DMS53 treated with DMSO at 0.1 percent for 48 hours (cell line): ENCODE measurements at regions not wholly inside any gene's neighbourhood (a gene's known extent, or its start where the extent isn't known, plus 50 kb on each side); places are given as distances from the start of the nearest gene placed in this dataset.

Experiments used
- DNase-seq: peaks from one replicate; lab custom pipeline; 2025; ENCODE audit not compliant: unreplicated experiment; lab: John Stamatoyannopoulos, UW

DNA sequence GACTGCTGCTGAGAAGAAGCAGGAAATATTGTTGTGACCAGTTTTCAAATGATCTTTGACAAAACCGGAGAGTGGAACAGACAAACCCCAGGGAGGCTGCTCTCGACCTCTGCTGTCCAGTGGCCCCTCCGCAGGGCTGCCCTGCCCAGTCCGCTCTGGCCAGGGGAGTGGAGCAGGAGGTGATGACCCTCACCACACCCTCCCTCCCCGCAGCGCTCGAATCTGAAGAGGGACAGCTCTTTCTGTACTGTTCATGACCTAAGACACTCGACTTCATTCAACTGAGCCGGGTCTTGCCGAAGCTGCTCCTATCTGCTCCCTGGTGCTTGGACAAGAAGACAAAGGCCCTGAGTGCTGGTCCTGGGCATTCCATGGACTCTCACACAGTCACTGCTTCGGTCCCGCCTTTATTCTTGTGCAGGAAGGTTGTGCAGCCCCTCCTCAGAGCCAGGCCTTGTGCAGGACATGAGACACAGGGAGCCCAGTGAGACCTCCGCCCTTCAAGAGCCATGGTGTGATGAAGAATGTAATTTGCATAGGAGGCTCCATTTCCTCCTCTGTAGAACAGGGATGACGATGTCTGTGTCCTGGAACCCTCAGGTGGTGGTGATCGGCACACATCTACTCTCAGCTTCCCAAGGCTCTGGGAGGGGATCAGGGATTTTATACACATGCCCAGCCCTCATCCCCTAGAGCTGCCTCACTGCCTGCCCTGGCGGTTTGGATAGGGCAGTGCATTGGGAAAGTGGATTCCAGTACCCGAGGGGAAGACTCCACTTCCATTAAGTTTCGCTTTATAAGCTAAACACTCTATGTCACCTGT, 97.1 kb upstream of the PRR20G start:
- DNase-seq, result no peak

DNA sequence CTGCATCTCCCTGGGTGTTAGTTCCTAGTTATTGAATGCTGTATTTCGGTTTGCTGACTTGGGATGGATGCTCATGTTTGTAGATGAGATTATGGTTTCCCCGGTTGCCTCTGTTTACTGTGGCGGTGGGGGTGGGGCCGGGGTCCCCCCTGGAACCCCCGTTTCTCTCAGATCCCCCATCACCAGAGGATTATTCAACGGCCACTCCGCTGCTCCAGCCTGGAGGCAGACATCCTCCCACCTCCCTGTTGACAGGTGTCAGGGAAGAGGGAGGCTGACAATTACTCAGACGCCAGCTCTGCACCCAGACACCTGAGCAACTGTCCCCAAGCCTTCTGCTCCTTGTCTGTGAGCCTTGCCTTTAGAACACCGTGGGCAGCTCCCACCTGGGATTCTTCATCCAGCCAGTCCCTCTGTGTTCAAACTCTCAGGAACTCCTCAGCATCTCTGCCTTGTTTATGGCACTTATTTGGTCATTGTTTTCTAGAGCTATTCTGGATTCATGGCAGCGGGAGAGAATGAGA, 95.9 kb upstream of the PRR20G start:
- no peak for DNase-seq

DNA sequence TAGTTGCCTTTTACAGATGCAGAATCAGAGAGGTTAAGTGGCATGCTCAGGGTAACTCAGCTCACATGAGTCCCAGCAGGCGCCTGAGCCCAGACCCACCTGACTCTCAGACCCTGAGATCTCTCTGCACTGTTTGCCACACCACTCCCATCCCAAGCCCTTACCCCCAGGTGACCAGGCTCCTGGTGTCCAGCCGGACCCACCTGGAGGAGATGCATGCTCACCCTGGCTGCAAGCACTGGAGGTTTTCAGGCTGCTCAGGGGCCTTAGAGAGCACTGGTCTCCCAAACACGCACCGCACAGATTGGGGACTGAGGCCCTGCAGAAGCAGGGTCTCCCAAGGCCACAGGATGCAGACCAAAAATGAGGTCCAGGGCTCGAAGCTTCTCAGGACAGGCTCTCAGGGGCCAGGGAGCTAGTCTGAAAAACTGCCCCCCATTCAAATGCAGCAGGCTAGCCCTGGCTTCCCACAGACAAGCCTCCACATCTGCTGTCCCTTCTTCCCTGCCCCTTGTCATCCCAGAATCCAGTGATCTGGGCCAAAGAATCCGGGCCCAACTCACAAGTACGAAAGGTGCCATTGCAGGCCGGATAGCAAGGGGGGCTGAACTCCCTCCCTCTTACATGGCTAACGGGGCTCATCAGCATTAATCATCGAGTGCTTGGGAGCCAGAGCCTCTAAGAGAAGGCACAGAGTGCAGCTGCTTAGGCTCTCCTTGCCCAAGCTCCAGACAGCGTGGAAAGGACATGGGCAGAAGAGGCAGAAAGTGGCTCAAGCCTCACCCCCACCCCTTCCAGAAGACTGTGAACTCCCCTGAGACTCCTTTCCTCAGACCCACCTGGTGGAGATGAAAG, 90.2 kb upstream of the PRR20G start:
- DNase-seq, result no peak

DNA sequence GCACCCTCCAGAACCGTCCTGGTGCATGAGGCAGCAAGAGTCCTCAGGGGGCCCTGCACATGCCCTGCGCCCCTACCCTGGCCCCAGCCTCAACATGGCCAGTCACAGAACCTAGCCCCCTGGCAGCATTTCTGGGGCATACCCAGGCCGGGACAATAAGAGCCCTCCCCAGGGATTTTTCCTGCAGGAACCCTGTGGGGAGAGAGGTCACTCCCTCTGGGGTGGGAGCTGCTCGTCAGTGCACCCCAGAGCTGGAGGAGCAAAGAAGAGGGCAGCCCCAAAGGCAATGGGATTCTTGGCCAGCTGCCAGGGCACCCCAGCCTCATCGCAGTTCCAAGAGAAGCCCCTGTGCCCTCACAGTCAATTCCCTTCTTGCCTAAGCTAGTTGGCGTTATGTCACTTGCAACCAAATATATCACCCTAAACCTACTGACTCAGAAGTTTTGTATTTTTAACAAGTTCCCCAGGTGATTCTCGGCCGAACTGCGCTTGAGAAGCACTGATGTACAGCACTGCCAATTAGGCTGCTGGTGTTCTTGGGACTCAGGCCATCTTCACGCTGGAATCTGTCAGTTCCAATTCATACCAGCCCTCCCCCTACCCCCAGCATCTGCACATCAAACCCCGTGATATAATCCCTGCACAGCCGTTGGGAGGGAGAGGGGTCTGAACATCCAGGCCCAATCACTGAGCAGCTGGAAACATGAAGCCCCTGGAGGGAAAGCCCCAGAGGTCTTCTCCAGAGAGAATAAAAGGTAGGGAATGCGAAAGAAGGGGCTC, 87.5 kb upstream of the PRR20G start:
- no peak for DNase-seq

DNA sequence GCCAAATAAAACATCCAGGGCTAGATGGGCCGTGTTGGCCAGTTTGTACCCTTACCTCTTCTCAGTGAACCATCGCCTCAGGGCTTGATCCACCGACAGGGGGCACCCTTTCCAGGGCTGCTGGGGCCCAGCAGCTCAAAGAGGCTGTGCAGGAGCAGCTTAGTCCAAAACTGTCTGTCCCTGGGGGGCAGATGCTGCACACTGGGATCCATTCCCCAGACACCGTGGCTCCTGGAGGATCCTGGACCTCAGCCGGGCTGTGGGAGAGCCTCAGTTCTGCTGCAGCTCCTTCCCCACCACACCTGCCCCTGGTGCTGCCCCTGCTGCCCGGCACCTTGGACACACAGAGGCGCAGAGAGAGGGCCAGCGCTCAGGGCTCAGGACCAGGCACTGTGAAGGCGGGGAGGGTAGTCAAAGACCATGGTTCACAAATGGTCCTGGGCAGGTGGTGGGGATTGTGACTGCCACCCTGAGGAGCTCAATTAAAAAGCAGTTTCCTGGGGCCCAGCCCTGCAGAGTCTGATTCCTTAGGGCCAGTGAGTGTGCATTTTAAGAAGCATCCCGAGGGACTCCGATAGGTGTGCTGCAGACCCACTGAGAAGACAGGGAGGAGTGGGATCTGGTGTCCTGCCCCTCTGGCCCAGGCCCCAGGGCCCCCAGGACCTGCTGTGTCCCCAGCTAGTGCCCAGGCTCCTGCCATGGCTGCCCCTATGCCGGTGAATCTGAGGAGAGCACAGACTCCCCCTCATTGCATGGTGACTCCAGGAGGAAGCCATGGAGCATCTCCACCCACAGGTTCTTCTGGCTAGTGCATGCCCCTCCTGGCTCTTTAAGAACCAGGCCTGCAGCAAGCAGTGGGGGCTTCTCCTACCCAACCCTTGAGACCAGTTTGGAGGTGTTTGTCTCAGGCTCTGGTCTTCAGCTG, 86.5 kb upstream of the PRR20G start:
- DNase-seq, result no peak

DNA sequence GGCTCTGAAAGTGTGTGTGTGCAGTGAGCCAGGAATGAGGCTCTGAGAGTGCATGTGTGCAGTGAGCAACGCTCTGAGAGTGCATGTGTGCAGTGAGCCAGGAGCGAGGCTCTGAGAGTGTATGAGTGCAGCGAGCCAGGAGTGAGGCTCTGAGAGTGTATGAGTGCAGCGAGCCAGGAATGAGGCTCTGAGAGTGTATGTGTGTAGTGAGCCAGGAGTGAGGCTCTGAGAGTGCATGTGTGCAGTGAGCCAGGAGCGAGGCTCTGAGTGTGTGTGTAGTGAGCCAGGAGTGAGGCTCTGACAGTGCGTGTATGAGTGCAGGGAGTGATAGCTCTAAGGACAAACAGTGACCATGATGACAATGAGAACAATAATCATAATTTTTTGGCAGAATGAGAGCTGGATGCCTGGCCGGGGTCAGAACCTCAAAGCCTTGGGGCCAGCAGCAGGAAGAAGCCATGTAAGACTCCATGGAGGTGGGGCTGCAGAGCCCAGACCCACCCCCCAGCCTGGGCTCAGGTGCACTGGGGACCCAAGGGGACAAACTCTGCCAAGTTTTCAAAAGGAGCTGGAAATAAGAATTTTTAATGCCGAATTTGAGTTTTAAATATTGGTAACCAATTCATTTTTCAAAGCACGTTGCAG, 85.7 kb upstream of the PRR20G start:
- no peak for DNase-seq

DNA sequence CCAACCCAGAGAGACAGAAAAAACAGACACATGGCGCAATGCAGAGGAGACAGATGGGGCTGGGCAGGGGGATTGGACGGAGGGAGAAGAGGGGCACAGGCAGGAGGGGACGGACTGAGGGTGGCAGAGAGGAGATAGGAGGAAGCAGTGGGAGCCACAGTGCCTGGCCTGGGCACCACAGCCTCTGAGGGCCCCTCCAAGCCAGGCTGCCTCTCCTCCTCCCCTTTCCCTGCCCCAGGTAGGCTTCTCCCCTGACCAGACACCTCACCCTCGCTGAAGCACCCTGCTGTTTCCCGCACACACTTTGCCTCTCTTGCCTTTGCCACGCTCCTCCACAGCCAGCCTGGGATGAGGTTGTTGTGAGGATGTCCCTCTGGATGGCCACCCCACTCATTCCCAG, 84.0 kb upstream of the PRR20G start:
- no peak for DNase-seq

DNA sequence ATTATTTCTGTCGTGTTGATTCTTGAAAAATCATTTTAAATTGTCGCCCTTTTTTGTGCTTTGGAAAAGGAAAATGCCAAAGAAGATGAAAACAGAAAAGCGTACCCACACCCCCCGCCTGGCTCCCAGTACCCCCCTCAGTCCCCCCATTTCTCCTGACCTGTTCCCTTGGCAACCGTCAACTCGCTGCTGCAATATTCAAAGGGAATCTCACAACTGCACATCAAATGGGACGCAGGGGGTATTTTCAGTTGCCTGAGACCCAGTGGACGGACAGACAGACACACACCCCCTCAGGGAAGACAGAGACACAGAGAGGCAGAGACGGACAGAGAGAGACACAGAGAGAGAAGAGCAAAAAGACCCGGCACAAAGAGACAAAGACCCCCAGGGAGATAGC, 83.5 kb upstream of the PRR20G start:
- no peak for DNase-seq

DNA sequence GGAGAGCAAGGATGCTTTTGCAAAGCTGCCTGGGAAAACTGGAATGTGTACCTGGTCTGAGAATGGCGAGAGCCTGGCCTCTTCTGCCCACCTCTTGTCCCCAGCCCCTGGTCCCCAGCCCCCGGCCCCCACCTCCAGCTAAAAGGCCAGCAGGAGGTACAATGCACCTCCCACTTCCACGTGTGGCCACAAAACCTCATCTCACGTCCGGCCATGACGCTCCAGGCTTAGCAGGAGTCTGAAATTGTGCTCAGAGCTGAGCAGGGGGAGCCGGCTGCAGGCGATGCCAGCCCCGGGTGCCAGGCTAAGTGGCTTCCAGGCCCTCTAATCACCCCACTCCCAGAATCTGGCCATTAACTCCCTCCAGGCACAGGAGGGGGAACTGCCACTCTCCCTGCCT, 83.1 kb upstream of the PRR20G start:
- no peak for DNase-seq

DNA sequence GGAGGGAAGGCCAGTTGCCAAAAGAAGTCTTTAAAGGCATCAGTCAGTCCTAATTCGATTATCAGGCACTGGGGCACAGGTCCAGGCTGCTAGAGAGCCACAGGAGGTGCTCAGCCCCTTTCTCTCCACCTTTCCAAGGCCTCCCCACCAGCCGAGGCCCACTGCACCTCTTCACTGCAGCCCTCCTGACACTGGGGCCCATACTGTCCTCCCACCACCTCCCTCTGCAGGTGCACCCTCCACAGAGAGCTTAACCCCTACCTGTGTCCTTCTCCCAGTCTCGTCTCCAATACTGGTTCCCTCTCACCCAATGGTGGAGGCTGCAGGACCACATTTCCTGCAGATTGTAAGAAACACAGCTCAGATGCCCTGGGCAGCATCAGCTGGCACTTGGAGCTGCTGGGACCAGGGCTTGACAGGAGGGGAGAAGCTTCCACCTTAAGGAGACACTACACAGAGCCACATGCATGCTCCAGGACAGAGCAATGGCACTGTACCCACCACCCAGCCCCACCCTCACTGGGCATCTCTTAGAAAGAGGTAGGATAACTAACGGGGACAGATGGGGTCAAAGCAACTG, 81.6 kb upstream of the PRR20G start:
- DNase-seq, result no peak

DNA sequence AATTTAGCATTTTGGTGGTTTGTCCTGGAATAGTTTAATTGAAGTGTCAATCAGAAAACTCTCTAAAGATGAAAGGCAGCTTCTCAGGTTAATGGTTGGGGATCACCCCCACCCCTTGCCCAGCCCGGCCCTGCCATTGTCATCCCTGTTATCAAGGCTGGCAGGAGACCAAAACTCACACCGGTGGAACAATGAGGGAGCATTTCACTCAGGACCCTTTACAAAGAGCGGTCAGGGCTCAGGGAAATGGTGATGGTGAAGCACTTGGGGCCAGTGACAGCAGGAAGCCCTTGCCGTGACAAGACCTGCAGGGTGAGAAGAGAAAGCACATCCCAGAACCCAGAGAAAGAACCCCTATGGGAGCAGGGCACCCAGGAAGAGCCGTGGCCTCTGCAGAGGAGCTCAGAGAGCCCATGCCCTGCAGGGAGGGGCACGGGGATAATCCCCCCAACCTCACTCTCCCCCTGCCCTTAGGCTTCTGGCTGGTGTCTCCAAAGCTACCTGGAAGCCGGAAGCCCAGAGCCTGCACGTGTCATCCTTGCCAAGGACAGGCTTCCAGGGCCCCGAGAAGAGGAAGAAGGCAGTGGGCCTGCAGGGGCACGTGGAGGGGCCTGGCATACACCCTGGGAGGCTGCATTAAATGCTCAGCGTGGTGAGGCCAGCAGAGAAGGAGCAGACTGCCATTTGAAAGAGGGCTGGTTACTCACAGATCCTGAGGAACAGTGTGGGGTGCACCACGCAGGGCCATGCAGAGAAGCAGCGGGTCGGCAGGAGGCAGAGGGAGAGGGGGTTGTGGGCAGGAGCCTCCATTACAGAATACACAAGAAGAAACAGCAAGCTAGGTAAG, 80.6 kb upstream of the PRR20G start:
- no peak for DNase-seq

DNA sequence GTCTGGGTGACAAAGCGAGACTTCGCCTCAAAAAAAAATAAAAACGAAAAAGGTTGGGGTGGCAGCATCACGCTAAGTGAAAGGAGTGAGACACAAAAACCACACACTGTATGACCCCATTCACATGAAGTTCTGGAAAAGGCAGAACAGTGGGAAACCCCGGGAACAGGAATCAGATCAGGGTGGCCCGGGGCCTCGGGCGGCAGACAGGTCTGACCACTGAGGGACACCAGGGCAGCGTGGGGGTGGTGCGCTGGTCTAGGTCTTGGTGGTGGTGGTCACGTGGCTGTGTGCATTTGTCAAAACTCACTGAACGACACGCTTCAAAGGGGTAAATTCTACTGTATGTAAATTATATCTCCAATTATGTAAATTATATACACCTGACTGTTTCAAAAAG, 79.7 kb upstream of the PRR20G start:
- DNase-seq, result no peak

DNA sequence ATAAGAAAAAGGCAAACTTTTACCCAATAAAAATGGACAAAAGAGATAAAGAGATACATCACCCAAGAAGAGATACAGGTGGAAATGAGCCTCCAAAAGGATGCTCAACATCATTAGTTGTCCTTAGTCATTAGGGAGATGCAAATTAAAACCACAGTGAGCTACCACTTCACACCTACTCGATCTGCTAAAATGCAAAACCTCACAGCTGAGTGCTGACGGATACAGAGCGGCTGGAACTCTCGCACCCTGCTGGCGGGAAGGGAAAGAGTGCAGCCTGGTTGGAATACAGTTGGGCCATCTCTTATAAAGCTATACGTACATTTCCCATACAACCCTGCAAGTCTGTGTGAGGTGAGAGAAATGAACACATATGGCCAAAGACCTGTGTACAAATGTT, 78.5 kb upstream of the PRR20G start:
- DNase-seq, result no peak

DNA sequence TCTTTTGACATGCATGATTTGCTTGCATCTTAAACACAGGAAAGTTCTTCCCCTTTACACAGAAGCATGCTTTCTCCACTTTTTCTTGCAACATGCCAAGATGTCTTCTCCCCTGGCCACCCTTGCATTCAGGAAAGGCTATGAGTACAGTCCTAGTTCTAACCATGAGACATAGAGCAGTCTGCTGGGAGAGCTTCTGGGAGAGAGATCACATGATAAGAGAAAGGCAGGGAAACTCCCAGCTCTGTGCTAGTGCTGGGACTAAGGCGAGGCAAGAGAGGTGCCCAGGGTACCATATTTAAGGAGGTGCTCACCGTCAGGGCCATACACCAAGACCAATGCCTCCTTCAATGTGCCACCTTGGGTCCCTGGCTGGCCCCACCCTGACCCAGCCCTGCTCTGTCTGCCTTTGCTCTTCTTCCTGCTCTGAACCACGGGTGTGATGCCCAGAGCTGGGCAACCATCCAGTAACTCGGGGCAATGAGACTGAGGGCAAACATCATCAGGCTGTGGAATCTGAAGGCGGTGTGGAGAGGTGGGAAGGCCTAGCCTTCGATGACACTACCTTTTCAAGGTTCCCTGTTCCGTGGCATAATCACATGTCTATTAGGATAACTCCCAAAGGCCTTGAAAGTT, 77.4 kb upstream of the PRR20G start:
- DNase-seq, result no peak

DNA sequence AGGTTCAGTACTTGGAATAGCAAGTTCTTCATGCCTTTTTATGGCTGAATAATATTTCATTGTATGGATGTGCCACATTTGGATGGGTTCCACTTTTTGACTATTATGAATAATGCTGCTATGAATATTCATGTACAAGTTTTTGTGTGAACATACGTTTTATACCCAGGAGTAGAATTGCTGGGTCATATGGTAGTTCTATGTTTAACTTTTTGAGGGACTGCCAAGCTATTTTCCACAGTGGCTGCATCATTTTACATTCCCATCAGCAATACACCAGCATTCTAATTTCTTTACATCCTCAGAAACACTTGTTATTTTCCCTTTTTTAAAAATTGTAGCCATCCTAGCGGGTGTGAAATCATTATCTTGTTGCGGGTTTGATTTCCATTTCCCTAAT, 76.0 kb upstream of the PRR20G start:
- DNase-seq, result no peak

DNA sequence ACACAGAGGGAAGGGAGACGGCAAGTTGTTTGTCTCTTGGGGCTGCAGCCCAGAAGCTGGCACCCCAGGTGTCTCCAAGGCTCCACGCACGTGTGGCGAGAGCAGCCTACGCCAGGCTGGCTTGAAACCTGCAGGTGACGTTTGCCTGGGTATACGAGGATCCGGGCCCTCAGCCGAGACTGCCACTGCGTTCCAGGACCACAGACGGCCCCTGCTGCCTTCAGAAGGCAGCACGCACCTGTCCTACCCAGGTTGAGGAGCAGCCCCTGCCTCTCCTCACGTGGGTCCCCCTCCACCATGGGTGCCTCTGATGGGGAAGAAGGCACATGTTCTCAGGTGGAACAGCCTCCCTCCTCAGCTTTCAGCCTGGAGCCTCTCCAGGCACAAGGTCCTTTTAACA, 75.3 kb upstream of the PRR20G start:
- no peak for DNase-seq

DNA sequence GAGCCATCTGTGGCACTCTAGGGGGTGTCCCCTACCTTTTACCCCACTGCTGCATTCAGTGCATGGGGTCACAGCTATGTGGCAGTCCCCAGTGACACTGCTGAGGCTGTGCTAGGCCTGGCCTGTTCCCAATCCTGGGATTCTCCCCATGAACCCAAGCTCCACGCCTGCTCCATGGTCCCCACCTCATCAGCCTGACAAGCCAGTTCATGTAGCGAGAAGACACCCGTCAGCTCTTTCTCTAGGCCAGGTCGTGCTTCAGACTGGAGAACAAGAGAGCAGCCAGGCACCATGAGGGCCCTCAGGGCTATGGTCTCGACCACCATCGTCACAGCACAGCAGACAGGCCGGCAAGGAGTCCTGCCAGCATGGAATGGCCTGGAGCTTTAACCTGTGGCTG, 72.8 kb upstream of the PRR20G start:
- DNase-seq, result no peak

DNA sequence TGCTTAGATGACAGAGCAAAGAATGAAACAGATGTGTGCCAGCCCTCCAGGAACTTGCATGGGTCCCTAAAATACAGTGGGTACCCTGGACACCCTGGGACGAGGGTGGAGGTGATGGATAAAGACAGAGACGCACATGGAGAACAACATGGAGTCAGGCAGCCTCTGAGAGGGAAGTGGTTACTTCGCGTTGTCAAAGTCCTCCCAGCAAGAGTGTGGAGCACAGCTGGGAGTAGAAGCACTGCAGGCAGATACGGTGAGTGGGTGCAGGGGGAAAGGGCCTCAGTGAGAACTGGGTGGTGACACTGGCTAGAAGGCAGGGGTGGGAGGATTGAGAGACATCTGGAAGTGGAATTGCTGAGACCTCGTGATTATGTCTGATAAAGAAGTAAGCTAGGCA, 70.8 kb upstream of the PRR20G start:
- DNase-seq, result no peak
